GM15510 (cell line): ENCODE measurements at regions not wholly inside any gene's neighbourhood (a gene's known extent, or its start where the extent isn't known, plus 50 kb on each side); places are given as distances from the start of the nearest gene placed in this dataset.

ENCODE experiments used
- POLR2A ChIP-seq: IDR thresholded peaks from 3 replicates; pipeline ENCODE4 v1.6.1; 2011; ENCODE audit warnings: borderline replicate concordance; ENCODE audit not compliant: insufficient read length; ENCODE audit errors: extremely low read depth

- TF ChIP-seq POLR2A: no peak
These were observed 1090.6 kb upstream of the AUTS2 start for GRCh38 chr7:68507668-68508067.

- TF ChIP-seq POLR2A: no peak
These were observed 1089.2 kb upstream of the AUTS2 start for GRCh38 chr7:68509054-68509453.

- TF ChIP-seq POLR2A: no peak
These were observed 1088.7 kb upstream of the AUTS2 start for GRCh38 chr7:68509603-68510002.

GRCh38 chr7:68511281-68511680, 1087.0 kb upstream of the AUTS2 start:
- TF ChIP-seq POLR2A: no peak

- TF ChIP-seq POLR2A: no peak
These were observed 1085.8 kb upstream of the AUTS2 start for GRCh38 chr7:68512466-68512865.

GRCh38 chr7:68518060-68518459, 1080.2 kb upstream of the AUTS2 start:
- TF ChIP-seq POLR2A: no peak

- no peak for TF ChIP-seq POLR2A
These were observed 1074.1 kb upstream of the AUTS2 start for GRCh38 chr7:68524126-68524525.

- no peak for TF ChIP-seq POLR2A
These were observed 1069.1 kb upstream of the AUTS2 start for GRCh38 chr7:68529221-68529620.

GRCh38 chr7:68535266-68535665, 1063.0 kb upstream of the AUTS2 start:
- TF ChIP-seq POLR2A: no peak

- TF ChIP-seq POLR2A: no peak
These were observed 1061.1 kb upstream of the AUTS2 start for GRCh38 chr7:68537051-68537773.

GRCh38 chr7:68537774-68538071, 1060.6 kb upstream of the AUTS2 start:
- no peak for TF ChIP-seq POLR2A

GRCh38 chr7:68542831-68543230, 1055.4 kb upstream of the AUTS2 start:
- TF ChIP-seq POLR2A: no peak

- no peak for TF ChIP-seq POLR2A
These were observed 1053.4 kb upstream of the AUTS2 start for GRCh38 chr7:68544851-68545250.

- no peak for TF ChIP-seq POLR2A
These were observed 1051.1 kb upstream of the AUTS2 start for GRCh38 chr7:68547181-68547580.

- TF ChIP-seq POLR2A: no peak
These were observed 1050.5 kb upstream of the AUTS2 start for GRCh38 chr7:68547799-68548198.

- no peak for TF ChIP-seq POLR2A
These were observed 1048.2 kb upstream of the AUTS2 start for GRCh38 chr7:68550027-68550426.

GRCh38 chr7:68550635-68551034, 1047.6 kb upstream of the AUTS2 start:
- TF ChIP-seq POLR2A: no peak
